ENCODE measurements at regions not wholly inside any gene's neighbourhood (a gene's known extent, or its start where the extent isn't known, plus 50 kb on each side); places are given as distances from the start of the nearest gene placed in this dataset.

GRCh38 chr4:24677909-24678308, 93.6 kb upstream of the DHX15 start:
- TF ChIP-seq, protein P1, sequence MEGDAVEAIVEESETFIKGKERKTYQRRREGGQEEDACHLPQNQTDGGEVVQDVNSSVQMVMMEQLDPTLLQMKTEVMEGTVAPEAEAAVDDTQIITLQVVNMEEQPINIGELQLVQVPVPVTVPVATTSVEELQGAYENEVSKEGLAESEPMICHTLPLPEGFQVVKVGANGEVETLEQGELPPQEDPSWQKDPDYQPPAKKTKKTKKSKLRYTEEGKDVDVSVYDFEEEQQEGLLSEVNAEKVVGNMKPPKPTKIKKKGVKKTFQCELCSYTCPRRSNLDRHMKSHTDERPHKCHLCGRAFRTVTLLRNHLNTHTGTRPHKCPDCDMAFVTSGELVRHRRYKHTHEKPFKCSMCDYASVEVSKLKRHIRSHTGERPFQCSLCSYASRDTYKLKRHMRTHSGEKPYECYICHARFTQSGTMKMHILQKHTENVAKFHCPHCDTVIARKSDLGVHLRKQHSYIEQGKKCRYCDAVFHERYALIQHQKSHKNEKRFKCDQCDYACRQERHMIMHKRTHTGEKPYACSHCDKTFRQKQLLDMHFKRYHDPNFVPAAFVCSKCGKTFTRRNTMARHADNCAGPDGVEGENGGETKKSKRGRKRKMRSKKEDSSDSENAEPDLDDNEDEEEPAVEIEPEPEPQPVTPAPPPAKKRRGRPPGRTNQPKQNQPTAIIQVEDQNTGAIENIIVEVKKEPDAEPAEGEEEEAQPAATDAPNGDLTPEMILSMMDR (conservative IDR thresholded peaks at IDR 0.05 in 1 of 2, IDR thresholded peaks at IDR 0.05 in 1 of 2; ENCODE audit: low read depth in 1 of 2, low read length in 2 of 2): no peak
- TF ChIP-seq EZH2 (IDR thresholded peaks at IDR 0.05; ENCODE audit: low read length, missing control alignments): no peak
